ENCODE measurements at regions not wholly inside any gene's neighbourhood (a gene's known extent, or its start where the extent isn't known, plus 50 kb on each side); places are given as distances from the start of the nearest gene placed in this dataset.

DNA sequence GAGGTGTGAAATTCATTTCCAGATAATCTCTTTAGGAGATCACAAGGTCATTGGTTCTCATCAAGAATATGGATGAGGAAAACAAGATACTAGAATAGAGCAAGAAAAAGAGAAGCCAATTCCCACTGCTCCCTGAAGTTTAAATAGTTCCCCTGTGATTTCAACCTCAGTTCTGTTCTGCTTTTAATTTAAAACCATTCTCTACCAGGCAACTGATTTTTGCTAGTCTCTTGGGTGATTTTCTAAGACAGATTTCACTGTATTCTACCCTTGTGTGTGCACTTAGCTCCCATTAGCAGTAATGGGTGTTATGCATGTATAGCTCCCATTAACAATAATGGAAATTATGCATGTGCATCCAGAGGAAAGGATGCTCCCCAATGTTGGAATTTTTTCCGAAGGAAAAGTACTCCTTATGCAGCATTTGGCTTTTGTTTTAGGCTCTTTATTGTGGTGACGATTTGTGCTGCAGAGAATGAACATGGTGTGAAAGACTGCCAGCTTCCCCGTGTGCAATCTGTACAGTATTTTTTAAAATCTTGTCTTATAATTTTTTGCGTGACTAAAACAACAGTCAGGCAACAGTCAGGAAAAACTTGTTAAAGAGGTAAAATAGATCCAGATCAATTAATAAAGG, 144.0 kb upstream of the ZRANB2 start:
- intact Hi-C loops (cut with micrococcal nuclease) = no loop called here
- TF ChIP-seq, protein P1, sequence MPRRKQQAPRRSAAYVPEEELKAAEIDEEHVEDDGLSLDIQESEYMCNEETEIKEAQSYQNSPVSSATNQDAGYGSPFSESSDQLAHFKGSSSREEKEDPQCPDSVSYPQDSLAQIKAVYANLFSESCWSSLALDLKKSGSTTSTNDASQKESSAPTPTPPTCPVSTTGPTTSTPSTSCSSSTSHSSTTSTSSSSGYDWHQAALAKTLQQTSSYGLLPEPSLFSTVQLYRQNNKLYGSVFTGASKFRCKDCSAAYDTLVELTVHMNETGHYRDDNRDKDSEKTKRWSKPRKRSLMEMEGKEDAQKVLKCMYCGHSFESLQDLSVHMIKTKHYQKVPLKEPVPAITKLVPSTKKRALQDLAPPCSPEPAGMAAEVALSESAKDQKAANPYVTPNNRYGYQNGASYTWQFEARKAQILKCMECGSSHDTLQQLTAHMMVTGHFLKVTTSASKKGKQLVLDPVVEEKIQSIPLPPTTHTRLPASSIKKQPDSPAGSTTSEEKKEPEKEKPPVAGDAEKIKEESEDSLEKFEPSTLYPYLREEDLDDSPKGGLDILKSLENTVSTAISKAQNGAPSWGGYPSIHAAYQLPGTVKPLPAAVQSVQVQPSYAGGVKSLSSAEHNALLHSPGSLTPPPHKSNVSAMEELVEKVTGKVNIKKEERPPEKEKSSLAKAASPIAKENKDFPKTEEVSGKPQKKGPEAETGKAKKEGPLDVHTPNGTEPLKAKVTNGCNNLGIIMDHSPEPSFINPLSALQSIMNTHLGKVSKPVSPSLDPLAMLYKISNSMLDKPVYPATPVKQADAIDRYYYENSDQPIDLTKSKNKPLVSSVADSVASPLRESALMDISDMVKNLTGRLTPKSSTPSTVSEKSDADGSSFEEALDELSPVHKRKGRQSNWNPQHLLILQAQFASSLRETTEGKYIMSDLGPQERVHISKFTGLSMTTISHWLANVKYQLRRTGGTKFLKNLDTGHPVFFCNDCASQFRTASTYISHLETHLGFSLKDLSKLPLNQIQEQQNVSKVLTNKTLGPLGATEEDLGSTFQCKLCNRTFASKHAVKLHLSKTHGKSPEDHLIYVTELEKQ (CRISPR knock-in tag; IDR thresholded peaks at IDR 0.05) = no peak
- TF ChIP-seq LCOR (CRISPR knock-in tag; IDR thresholded peaks at IDR 0.05) = no peak
- TF ChIP-seq ZNF583 (CRISPR knock-in tag; IDR thresholded peaks at IDR 0.05) = no peak
- no peak for TF ChIP-seq EGR1 (conservative IDR thresholded peaks at IDR 0.05)
- TF ChIP-seq MTA2 (IDR thresholded peaks at IDR 0.05; ENCODE audit: low read depth) = no peak
- TF ChIP-seq, protein P2, sequence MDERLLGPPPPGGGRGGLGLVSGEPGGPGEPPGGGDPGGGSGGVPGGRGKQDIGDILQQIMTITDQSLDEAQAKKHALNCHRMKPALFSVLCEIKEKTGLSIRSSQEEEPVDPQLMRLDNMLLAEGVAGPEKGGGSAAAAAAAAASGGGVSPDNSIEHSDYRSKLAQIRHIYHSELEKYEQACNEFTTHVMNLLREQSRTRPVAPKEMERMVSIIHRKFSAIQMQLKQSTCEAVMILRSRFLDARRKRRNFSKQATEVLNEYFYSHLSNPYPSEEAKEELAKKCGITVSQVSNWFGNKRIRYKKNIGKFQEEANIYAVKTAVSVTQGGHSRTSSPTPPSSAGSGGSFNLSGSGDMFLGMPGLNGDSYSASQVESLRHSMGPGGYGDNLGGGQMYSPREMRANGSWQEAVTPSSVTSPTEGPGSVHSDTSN (CRISPR knock-in tag; IDR thresholded peaks at IDR 0.05; ENCODE audit: low read depth) = no peak
- TF ChIP-seq, protein P2 (tag; conservative IDR thresholded peaks at IDR 0.05; ENCODE audit: low read depth) = no peak
- TF ChIP-seq MCM2 (IDR thresholded peaks at IDR 0.05; ENCODE audit: low read depth) = no peak
- TF ChIP-seq TCFL5 (CRISPR knock-in tag; conservative IDR thresholded peaks at IDR 0.05) = no peak
- TF ChIP-seq SMAD4 (CRISPR knock-in tag; conservative IDR thresholded peaks at IDR 0.05) = no peak
- no peak for TF ChIP-seq SIN3B (IDR thresholded peaks at IDR 0.05; ENCODE audit: low read depth)
- TF ChIP-seq GABPB1 (CRISPR knock-in tag; IDR thresholded peaks at IDR 0.05) = no peak
- no peak for TF ChIP-seq TEAD4 (IDR thresholded peaks at IDR 0.05; ENCODE audit: low read length)
- TF ChIP-seq TEAD4 (CRISPR knock-in tag; IDR thresholded peaks at IDR 0.05; ENCODE audit: borderline replicate concordance) = no peak

More for the DNA sequence above, 144.0 kb upstream of the ZRANB2 start:
- Histone ChIP-seq H3K4me3 (no peak overlapping the region), H3K36me3 (ENCODE audit: control insufficient read depth, insufficient read depth, low read length) (no peaks in the 10 kb centered on the region), H3K27ac (ENCODE audit: extremely low read depth, low read depth, low read length) (no peak overlapping the region), H3K4me2 (ENCODE audit: insufficient read depth, low read length) (no peak overlapping the region), H4K20me1 (replicated peaks; ENCODE audit: control insufficient read depth, insufficient read depth, low read length) (no peaks in the 10 kb centered on the region), H3K9me1 (ENCODE audit: control insufficient read depth, insufficient read depth, low read length) (no peaks in the 10 kb centered on the region), H3K9me3 (replicated peaks; ENCODE audit: control insufficient read depth, insufficient read depth, low read depth, low read length) (no peaks in the 10 kb centered on the region), H3K4me1 (replicated peaks in 1 of 2; ENCODE audit: control insufficient read depth in 2 of 2, insufficient read depth in 2 of 2, low read length in 2 of 2) (no peaks in the 10 kb centered on the region), H2AFZ (ENCODE audit: low read depth, low read length) (no peak overlapping the region), H3K79me2 (ENCODE audit: control insufficient read depth, insufficient read depth, low read length) (no peaks in the 10 kb centered on the region), H3K27me3 (ENCODE audit: control insufficient read depth in 2 of 2, insufficient read depth in 2 of 2, low read length in 2 of 2) (no peaks in the 10 kb centered on the region), H3K9ac (ENCODE audit: insufficient read depth in 1 of 2, low read depth in 2 of 2, low read length in 2 of 2) (no peak overlapping the region)
- BruUV-seq (replicated peaks) = no TSS peak
- WGBS (ENCODE audit: insufficient coverage, low coverage, missing lambda C conversion rate) = 0% methylated on average over 4 of the region's 4 CpGs
- FAIRE-seq (no peak), ATAC-seq (no peak), DNase-seq (ENCODE audit: extremely low read depth in 1 of 4, low spot score in 3 of 4) (no peak)
- ChIA-PET CTCF (ENCODE audit: low intra/inter-chr PET ratio) (no interaction called here), POLR2A (no interaction called here)
- in situ Hi-C loops (cut with MboI) = no loop called here
